ENCODE measurements at regions not wholly inside any gene's neighbourhood (a gene's known extent, or its start where the extent isn't known, plus 50 kb on each side); places are given as distances from the start of the nearest gene placed in this dataset.

- H3K27ac ChIP-seq: no peak overlapping the region
- H3K36me3 ChIP-seq (replicated peaks in 1 of 2): no peaks in the 10 kb centered on the region
- H3K4me1 ChIP-seq (replicated peaks in 1 of 2): no peaks in the 10 kb centered on the region
- H3K9me3 ChIP-seq (replicated peaks in 1 of 3): no peaks in the 10 kb centered on the region
- no peak for TF ChIP-seq POLR2A (IDR thresholded peaks at IDR 0.05)
- no peak for TF ChIP-seq CTCF (IDR thresholded peaks at IDR 0.05)
- DNase-seq: peak in 1 of 7 donors; percentile 6
- H3K4me3 ChIP-seq: no peak overlapping the region
- intact Hi-C loops (cut with DNase I): loop anchor here (5.0 to 10.0 kb wide), 2 partner anchors 637 to 1234 kb away; no protein-coding TSS in a partner anchor
- WGBS, 4 donors: 71 to 82% (median 80%) methylated on average over 6 to 9 of the region's 9 CpGs
- H3K27me3 ChIP-seq: peaks cover 6% of the 10 kb centered on the region
Measured at GRCh38 chr22:44628835-44629234, 73.2 kb upstream of the PRR5 start.

- H3K4me1 ChIP-seq (replicated peaks in 1 of 2): no peaks in the 10 kb centered on the region
- no peak overlapping the region for H3K27ac ChIP-seq
- H3K27me3 ChIP-seq: peaks cover 6% of the 10 kb centered on the region
- TF ChIP-seq POLR2A (IDR thresholded peaks at IDR 0.05) (no peak), CTCF (IDR thresholded peaks at IDR 0.05) (no peak)
- no peaks in the 10 kb centered on the region for H3K36me3 ChIP-seq (replicated peaks in 1 of 2)
- no peak for DNase-seq
- no peaks in the 10 kb centered on the region for H3K9me3 ChIP-seq (replicated peaks in 1 of 3)
- WGBS, 4 donors: 67 to 95% (median 76%) methylated on average over 3 to 4 of the region's 4 CpGs
- H3K4me3 ChIP-seq: no peak overlapping the region
- intact Hi-C loops (cut with DNase I): loop anchor here (5.0 to 10.0 kb wide), 2 partner anchors 636 to 1233 kb away; no protein-coding TSS in a partner anchor
Measured at GRCh38 chr22:44628273-44628672, 73.7 kb upstream of the PRR5 start.

GRCh38 chr22:44627521-44628139 lies 74.4 kb upstream of the PRR5 start:
- TF ChIP-seq CTCF (IDR thresholded peaks at IDR 0.05) (no peak), POLR2A (IDR thresholded peaks at IDR 0.05) (no peak)
- intact Hi-C loops (cut with DNase I): loop anchor here (5.0 to 10.0 kb wide), 2 partner anchors 635 to 1233 kb away; no protein-coding TSS in a partner anchor
- no peaks in the 10 kb centered on the region for H3K36me3 ChIP-seq (replicated peaks in 1 of 2)
- DNase-seq: no peak
- no peak overlapping the region for H3K27ac ChIP-seq
- no peaks in the 10 kb centered on the region for H3K4me1 ChIP-seq (replicated peaks in 1 of 2)
- peaks cover 6% of the 10 kb centered on the region for H3K27me3 ChIP-seq
- H3K4me3 ChIP-seq: no peak overlapping the region
- H3K9me3 ChIP-seq (replicated peaks in 1 of 3): no peaks in the 10 kb centered on the region
- 65 to 76% (median 74%) methylated on average over 18 to 19 of the region's 19 CpGs for WGBS, 4 donors

- H3K27me3 ChIP-seq: peaks cover 6% of the 10 kb centered on the region
- no peak overlapping the region for H3K4me3 ChIP-seq
- no peaks in the 10 kb centered on the region for H3K4me1 ChIP-seq (replicated peaks in 1 of 2)
- H3K36me3 ChIP-seq (replicated peaks in 1 of 2): no peaks in the 10 kb centered on the region
- intact Hi-C loops (cut with DNase I): loop anchor here (2.0 to 10.0 kb wide), 3 partner anchors 545 to 1231 kb away; no protein-coding TSS in a partner anchor
- no peaks in the 10 kb centered on the region for H3K9me3 ChIP-seq (replicated peaks in 1 of 3)
- peak; percentile 52 to 87 (median 70) for DNase-seq
- 5 to 6% (median 5%) methylated on average over 10 to 16 of the region's 16 CpGs for WGBS, 4 donors
- no peak overlapping the region for H3K27ac ChIP-seq
- TF ChIP-seq POLR2A (IDR thresholded peaks at IDR 0.05) (peak in 1 of 2 donors; percentile 10), CTCF (IDR thresholded peaks at IDR 0.05) (peak; percentile 98 to 100 (median 99))
Measured at GRCh38 chr22:44625981-44626687, 75.9 kb upstream of the PRR5 start.
